ENCODE measurements at regions not wholly inside any gene's neighbourhood (a gene's known extent, or its start where the extent isn't known, plus 50 kb on each side); places are given as distances from the start of the nearest gene placed in this dataset.

GRCh38 chr12:18983854-18984253 lies 145.7 kb upstream of the PLEKHA5 start:
- no peaks in the 10 kb centered on the region for H3K9me3 ChIP-seq
- intact Hi-C loops (cut with DNase I) = no loop called here
- H3K27ac ChIP-seq = no peak overlapping the region
- H3K4me3 ChIP-seq = no peak overlapping the region
- H3K4me1 ChIP-seq = no peaks in the 10 kb centered on the region
- H3K36me3 ChIP-seq = no peaks in the 10 kb centered on the region
- TF ChIP-seq, protein P1, sequence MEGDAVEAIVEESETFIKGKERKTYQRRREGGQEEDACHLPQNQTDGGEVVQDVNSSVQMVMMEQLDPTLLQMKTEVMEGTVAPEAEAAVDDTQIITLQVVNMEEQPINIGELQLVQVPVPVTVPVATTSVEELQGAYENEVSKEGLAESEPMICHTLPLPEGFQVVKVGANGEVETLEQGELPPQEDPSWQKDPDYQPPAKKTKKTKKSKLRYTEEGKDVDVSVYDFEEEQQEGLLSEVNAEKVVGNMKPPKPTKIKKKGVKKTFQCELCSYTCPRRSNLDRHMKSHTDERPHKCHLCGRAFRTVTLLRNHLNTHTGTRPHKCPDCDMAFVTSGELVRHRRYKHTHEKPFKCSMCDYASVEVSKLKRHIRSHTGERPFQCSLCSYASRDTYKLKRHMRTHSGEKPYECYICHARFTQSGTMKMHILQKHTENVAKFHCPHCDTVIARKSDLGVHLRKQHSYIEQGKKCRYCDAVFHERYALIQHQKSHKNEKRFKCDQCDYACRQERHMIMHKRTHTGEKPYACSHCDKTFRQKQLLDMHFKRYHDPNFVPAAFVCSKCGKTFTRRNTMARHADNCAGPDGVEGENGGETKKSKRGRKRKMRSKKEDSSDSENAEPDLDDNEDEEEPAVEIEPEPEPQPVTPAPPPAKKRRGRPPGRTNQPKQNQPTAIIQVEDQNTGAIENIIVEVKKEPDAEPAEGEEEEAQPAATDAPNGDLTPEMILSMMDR (IDR thresholded peaks at IDR 0.05) = no peak
- no peak for DNase-seq (ENCODE audit: low spot score in 2 of 2)
- H3K27me3 ChIP-seq = no peaks in the 10 kb centered on the region

DNA sequence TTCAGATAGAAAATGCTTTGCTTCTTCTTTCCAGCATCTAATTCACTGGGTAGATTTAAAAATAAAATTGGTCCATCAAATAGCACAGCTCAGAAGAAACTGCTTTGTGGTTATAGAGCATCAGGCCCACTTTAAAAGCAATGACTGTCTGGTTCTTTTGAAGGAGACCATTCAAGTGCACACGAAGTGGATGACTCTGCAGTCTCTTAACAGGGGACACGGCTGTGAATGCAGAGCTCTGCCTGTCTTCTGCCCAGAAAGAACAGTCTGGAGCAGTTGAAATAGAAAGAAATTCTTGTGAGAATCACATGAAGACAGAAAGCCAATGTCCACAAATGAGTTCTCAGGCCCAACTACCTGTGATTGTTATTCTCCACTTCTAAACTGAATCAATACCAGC lies 138.7 kb upstream of the PLEKHA5 start:
- intact Hi-C loops (cut with DNase I) = no loop called here
- H3K4me1 ChIP-seq = no peaks in the 10 kb centered on the region
- no peaks in the 10 kb centered on the region for H3K9me3 ChIP-seq
- TF ChIP-seq, protein P1 (IDR thresholded peaks at IDR 0.05) = no peak
- no peaks in the 10 kb centered on the region for H3K36me3 ChIP-seq
- no peak overlapping the region for H3K27ac ChIP-seq
- no peak overlapping the region for H3K4me3 ChIP-seq
- no peak for DNase-seq (ENCODE audit: low spot score in 2 of 2)
- H3K27me3 ChIP-seq = no peaks in the 10 kb centered on the region

DNA sequence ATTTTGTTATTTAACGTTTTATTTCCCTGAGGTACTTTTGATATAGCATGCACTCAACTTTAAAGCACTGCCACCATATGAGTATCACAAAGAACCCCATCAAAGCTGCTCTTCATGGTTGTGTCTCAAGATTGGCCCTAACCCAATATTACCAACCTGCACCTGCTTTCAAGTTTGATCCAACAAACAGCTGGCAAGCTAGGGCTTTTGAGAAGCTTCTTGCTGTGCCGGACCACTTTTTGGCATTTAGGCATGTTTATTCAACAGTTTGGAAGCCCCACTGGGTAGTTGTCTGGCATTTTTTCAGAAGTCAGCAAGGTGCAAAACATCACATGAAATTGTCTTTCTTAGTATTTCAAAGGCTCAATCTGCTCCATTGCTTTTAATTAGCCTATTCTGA lies 137.2 kb upstream of the PLEKHA5 start:
- no peaks in the 10 kb centered on the region for H3K4me1 ChIP-seq
- H3K4me3 ChIP-seq = no peak overlapping the region
- intact Hi-C loops (cut with DNase I) = no loop called here
- TF ChIP-seq, protein P1 (IDR thresholded peaks at IDR 0.05) = no peak
- no peaks in the 10 kb centered on the region for H3K27me3 ChIP-seq
- H3K36me3 ChIP-seq = no peaks in the 10 kb centered on the region
- no peak for DNase-seq (ENCODE audit: low spot score in 2 of 2)
- no peaks in the 10 kb centered on the region for H3K9me3 ChIP-seq
- no peak overlapping the region for H3K27ac ChIP-seq

DNA sequence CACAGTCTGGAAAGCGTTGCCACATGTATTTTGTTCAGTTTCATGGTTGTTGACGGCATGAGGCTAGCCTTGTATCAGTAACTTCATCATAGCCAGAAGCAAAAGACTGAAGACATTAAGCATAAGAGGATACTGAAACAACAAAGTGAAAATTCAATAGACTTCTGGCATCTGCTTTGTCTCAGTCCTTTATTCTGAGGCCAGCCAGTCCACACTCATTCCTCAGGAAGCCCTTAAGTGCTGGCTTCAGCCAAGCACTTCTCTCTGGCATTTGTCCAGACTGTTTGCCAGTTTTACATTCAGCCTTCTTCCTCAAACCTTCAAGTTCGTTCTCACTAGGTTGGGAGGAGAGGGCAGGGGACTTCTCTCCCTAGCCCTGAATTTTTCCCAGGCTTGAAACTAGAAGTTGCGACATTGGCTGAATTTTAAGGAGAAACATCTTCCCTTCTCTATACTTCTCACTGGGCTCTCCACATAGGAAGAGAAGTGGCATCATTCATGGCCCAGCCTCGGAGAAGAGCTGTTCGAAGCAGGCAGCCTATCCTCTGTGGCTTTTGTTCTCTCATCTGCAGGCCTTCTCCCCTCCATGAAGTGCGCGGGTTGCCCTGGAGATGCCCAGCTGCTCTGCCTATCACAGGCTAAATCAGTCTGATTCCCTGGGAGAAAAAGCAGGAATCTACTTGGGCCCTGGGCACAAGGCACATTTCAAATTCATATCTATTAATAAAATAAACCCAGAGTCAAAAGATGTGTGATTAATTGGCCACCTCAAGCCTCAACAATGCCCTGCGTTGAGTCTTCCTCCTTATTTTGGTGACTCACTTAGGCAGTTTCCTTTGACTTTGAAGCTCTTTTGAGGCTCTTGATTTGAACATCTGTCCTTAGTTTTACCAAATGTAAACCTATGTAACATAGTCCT lies 130.9 kb upstream of the PLEKHA5 start:
- no peaks in the 10 kb centered on the region for H3K27me3 ChIP-seq
- no peak overlapping the region for H3K4me3 ChIP-seq
- DNase-seq (ENCODE audit: low spot score in 2 of 2) = no peak
- TF ChIP-seq, protein P1 (IDR thresholded peaks at IDR 0.05) = no peak
- no peak overlapping the region for H3K27ac ChIP-seq
- no peaks in the 10 kb centered on the region for H3K9me3 ChIP-seq
- H3K36me3 ChIP-seq = no peaks in the 10 kb centered on the region
- intact Hi-C loops (cut with DNase I) = no loop called here
- H3K4me1 ChIP-seq = no peaks in the 10 kb centered on the region

DNA sequence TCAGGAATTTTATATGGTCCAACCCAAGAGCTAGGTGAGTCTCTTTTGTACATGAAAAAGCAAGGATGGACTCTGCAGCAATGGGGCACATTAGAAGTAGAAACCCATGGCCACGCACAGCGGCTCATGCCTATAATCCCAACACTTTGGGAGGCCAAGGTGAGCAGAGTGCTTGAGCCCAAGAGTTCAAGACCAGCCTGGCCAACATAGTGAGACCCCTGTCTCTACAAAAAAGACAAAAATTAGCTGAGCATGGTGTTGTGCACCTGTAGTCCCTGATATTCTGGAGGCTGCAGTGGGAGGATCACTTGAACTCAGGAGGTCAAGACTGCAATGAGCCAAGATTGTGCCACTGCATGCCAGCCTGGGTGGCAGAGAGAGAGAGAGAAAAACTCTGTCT lies 128.7 kb upstream of the PLEKHA5 start:
- no peak for DNase-seq (ENCODE audit: low spot score in 2 of 2)
- intact Hi-C loops (cut with DNase I) = no loop called here
- Histone ChIP-seq H3K4me1 (no peaks in the 10 kb centered on the region), H3K27me3 (no peaks in the 10 kb centered on the region), H3K9me3 (no peaks in the 10 kb centered on the region), H3K4me3 (no peak overlapping the region), H3K36me3 (no peaks in the 10 kb centered on the region), H3K27ac (no peak overlapping the region)
- TF ChIP-seq, protein P1 (IDR thresholded peaks at IDR 0.05) = no peak
